Renal pelvis (tissue), 1 donor: ENCODE measurements at regions not wholly inside any gene's neighbourhood (a gene's known extent, or its start where the extent isn't known, plus 50 kb on each side); places are given as distances from the start of the nearest gene placed in this dataset.
A peak's percentile ranks its signal among the peaks of the same experiment; 100 is the strongest.

Experiments used
- DNase-seq: peaks from one replicate; pipeline ENCODE4 v3.0.0-alpha.2; 2013

- DNase-seq = no peak
Observed at GRCh38 chr13:109644069-109644750, 142.2 kb downstream of the IRS2 start.

- DNase-seq = no peak
Observed at GRCh38 chr13:109642358-109642757, 144.0 kb downstream of the IRS2 start.

DNA sequence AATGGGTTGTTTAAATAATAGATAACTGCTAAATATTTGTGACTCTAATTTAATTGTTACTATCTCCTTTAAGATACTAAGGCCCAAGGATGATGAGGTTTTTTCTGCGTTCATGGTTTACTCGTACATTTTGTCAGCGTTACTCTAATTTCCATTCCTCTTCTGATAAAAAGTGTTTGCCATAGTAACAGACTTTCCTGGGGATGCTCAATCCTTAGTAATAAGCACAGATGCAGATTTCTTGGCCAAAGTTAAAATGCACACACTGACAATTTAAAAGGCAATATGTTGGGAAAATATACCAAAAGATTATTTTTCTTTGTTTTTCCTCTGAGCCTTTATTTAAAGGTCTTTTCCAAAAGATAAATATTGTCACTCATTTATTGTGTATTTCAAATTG is 149.6 kb downstream of the IRS2 start:
- no peak for DNase-seq

GRCh38 chr13:109631069-109631468 is 155.3 kb downstream of the IRS2 start:
- DNase-seq = no peak

DNA sequence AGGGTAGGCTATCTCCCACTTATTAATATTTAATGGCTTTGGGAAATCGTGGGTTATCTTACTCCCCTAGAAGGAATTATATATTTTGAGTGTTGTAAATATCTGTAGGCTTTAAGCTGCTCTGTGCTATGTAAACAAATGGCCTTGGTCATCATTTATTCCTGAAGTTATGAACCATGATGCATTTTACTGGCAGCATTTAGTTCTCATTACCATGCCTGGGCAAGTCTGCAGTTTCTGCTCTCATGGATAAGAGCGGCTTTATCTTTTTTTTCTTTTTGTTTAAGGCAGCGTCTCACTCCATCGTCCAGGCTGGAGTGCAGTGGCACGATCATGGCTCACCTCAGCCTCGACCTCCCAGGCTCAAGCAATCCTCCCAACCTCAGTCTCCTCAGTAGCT is 156.1 kb downstream of the IRS2 start:
- DNase-seq = no peak

GRCh38 chr13:109629737-109630136 is 156.6 kb downstream of the IRS2 start:
- DNase-seq = no peak

DNA sequence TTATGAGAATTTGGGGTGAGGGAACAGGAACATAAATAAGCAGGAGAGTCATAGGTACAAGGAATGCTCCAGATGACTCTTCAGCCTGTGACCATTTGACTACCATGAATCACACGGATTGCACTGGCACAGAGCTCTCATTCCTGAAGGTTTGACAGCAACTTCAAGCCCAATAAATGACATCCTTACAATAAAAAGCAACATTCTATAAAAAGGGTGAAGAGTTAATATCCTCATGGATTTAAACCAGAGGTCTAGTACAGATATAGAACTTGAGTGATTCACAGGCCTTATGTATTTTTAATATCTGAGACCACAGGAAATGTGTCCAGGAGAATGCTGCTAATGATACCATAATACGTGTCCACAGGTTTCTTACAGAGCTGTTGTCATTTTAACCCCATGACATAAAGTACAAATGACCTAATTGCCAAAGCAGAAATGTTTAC is 158.1 kb downstream of the IRS2 start:
- DNase-seq = no peak

- DNase-seq = no peak
Observed at GRCh38 chr13:109627649-109628048, 158.7 kb downstream of the IRS2 start.

DNA sequence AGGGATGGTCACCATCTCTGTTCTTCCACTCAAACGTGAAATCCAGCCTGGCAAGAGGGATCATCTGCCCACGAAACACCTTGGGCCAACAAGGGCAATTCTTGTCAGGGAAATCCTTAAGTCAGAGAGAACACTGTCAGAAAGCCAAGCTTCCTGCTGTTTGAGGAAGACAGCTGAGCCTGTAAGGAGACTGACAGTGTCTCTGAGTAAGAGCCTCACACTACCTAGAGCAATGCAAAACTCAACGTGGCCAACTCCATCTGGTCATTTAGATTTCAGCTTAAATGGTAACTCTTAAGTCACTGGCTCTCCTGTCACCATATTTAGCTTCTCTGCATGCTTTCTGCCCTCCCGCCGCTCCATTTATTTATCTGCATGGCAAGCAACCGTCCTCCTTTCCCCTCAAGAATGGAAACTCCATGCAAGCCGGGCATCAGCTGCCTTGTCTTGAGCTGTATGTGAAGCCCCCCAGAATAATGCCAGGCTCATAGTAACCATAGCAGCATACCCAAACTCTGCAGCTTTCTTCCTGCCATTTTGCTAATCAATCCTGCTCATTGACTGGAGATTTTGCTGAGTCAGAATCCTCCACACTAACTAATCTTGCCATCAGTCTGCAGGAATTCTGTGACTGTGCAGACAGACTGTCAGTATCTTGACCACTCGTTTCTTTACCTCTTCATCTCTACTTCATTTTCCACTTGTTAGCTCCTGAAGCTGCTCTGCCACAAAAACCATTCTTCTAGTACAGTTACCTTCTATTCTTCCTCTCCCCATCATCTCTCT is 159.8 kb downstream of the IRS2 start:
- no peak for DNase-seq

GRCh38 chr13:109625156-109625555 is 161.2 kb downstream of the IRS2 start:
- DNase-seq = no peak

- DNase-seq = no peak
Observed at GRCh38 chr13:109622006-109622405, 164.4 kb downstream of the IRS2 start.

- no peak for DNase-seq
Observed at GRCh38 chr13:109615721-109616420, 170.5 kb downstream of the IRS2 start.

DNA sequence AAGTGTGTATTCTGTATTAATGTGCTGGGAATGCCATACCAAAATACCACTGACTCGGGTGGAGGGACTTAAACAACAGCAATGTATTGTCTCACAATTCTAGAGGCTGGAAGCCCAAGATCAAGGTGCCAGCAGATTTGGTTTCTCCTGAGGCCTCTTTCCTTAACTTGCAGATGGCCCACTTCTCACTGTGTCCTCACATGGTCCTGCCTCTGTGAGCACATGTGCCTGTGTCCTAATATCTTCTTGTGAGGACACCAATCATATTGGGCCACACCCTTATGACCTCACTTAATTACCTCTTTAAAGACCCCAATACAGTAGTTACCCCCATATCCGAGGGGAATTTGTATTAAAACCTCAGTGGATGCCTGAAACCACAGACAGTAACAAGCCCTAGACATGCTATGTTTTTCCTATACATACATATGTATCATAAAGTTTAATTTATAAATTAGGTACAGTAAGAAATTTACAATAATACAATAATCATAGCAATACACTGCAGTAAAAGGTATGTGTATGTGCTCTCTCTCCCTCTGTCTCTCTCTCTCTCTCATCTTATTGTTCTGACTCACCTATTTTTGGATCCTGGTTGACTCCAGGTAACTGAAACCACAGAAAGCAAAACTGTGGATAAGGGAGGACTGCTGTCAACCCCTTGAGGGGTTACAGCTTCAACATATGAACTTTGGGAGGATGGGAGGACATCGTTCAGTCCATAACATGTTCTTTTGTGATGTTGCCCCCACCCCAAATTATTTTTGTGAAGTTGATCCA is 174.3 kb downstream of the IRS2 start:
- DNase-seq = no peak

GRCh38 chr13:109610517-109610916 is 175.9 kb downstream of the IRS2 start:
- no peak for DNase-seq

GRCh38 chr13:109608503-109608902 is 177.9 kb downstream of the IRS2 start:
- DNase-seq = peak; percentile 28

DNA sequence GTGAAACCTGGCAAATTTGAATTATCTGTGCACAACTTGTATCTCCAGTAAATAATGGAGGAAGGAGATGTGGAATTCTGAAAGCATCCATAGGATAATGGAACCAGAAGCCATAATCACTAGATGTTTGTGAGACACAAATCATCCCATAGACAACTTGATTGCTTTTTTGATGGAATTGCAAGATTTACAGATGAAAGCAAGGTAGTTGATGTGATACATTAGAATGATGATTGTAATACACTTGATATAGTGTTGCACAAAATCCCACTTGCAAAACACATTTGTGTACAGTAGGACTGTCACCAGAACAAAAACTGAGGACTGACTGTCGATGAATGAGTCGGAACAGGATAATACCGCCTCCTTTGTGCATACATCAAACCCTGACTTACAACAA is 178.3 kb downstream of the IRS2 start:
- DNase-seq = no peak

DNA sequence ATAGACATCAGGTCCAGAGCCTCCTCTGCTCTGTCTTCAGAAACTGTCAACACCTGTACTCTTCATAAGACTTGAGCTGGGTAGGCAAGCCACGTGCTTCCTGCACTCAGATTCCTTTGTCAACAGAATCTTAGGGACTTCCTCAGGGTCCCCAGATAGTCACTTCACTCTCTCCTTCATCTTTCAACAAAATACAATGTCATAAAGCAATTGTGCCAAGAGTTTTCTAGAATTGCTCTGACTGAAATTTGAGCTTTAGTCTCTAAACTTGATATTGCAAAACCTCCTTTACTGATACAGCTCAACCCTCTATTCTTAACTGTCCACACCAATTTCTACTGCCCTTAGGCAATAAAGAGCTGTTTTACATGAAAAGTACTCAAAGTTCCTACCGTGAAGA is 179.9 kb downstream of the IRS2 start:
- DNase-seq = no peak

DNA sequence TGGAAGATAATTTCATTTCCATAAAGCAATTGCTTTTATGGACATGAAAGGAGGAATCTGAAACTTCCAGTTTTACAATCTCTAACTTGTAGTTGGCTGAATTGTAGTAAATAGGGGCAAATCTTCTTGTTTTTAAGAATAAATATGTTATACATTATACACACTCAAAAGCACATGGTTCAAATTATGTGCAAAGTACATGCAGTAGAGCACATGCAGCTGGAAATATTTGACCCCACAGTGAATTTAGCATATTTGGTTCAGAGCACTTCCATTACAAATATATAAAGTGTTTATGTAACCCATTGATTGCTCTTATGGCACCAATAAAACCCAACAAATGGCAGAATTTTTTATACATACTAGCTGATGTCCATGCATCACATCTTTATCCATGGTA is 180.5 kb downstream of the IRS2 start:
- no peak for DNase-seq

DNA sequence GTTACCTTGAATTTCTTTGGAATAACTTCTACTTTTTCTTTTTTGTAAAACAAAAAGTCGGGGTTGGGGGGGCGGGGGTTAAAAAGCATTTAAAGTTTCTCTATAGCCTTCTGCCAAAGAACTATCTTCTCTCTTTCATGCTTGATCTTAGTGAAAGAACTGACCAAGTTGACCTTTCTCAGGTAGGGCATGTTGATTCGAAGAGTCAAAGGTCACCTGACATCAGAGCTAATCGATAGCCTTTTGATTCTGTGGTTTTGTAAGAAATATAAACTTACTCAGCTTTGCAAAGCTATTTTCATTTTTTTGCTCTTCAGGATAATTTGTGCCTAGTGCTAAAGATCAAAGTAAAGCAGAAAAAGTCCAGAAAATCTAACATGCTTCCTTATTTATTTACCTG is 181.5 kb downstream of the IRS2 start:
- no peak for DNase-seq

- DNase-seq = no peak
Observed at GRCh38 chr13:109602356-109602755, 184.0 kb downstream of the IRS2 start.

- DNase-seq = no peak
Observed at GRCh38 chr13:109599901-109600657, 186.3 kb downstream of the IRS2 start.
